ENCODE measurements at regions not wholly inside any gene's neighbourhood (a gene's known extent, or its start where the extent isn't known, plus 50 kb on each side); places are given as distances from the start of the nearest gene placed in this dataset.

GRCh38 chr9:129410226-129410625 lies 210.7 kb downstream of the C9orf50 start:
- TF ChIP-seq POLR2A (IDR thresholded peaks at IDR 0.05) (no peak), POLR2AphosphoS5 (IDR thresholded peaks at IDR 0.05) (no peak), EP300 (IDR thresholded peaks at IDR 0.05) (no peak), CTCF (IDR thresholded peaks at IDR 0.05) (no peak)
- no peak overlapping the region for H3K27ac ChIP-seq
- H3K27me3 ChIP-seq: no peaks in the 10 kb centered on the region
- no peak for DNase-seq
- H3K36me3 ChIP-seq: no peaks in the 10 kb centered on the region
- WGBS, 2 donors: 80 to 86% methylated on average over 4 of the region's 4 CpGs
- peaks cover 0 to 43% (median 40%) of the 10 kb centered on the region in 4 donors for H3K4me1 ChIP-seq
- no peaks in the 10 kb centered on the region for H3K9me3 ChIP-seq
- no peak overlapping the region for H3K4me3 ChIP-seq
- intact Hi-C loops (cut with DNase I): loop anchor here (5.0 kb wide), 3 partner anchors 78 to 202 kb away; no protein-coding TSS in a partner anchor

GRCh38 chr9:129408535-129409215 lies 212.2 kb downstream of the C9orf50 start:
- Histone ChIP-seq H3K36me3 (no peaks in the 10 kb centered on the region), H3K9me3 (no peaks in the 10 kb centered on the region), H3K4me1 (peaks cover 0 to 45% (median 33%) of the 10 kb centered on the region in 4 donors), H3K27ac (peak overlapping the region in 3 of 4 donors; percentile 28 to 54 (median 28)), H3K27me3 (no peaks in the 10 kb centered on the region), H3K4me3 (no peak overlapping the region)
- intact Hi-C loops (cut with DNase I): no loop called here
- 46 to 67% methylated on average over 17 of the region's 17 CpGs for WGBS, 2 donors
- DNase-seq: no peak
- TF ChIP-seq CTCF (IDR thresholded peaks at IDR 0.05) (no peak), POLR2A (IDR thresholded peaks at IDR 0.05) (no peak), POLR2AphosphoS5 (IDR thresholded peaks at IDR 0.05) (no peak), EP300 (IDR thresholded peaks at IDR 0.05) (no peak)

- TF ChIP-seq POLR2A (IDR thresholded peaks at IDR 0.05) (no peak), POLR2AphosphoS5 (IDR thresholded peaks at IDR 0.05) (no peak), EP300 (IDR thresholded peaks at IDR 0.05) (no peak), CTCF (IDR thresholded peaks at IDR 0.05) (no peak)
- 65 to 79% methylated on average over 5 of the region's 5 CpGs for WGBS, 2 donors
- no peak for DNase-seq
- H3K4me1 ChIP-seq: peaks cover 2 to 52% (median 34%) of the 10 kb centered on the region in 4 donors
- H3K27ac ChIP-seq: no peak overlapping the region
- no peaks in the 10 kb centered on the region for H3K27me3 ChIP-seq
- intact Hi-C loops (cut with DNase I): no loop called here
- no peaks in the 10 kb centered on the region for H3K9me3 ChIP-seq
- no peak overlapping the region for H3K4me3 ChIP-seq
- no peaks in the 10 kb centered on the region for H3K36me3 ChIP-seq
Observed at GRCh38 chr9:129407905-129408452, 212.9 kb downstream of the C9orf50 start.

GRCh38 chr9:129406278-129407225 lies 214.3 kb downstream of the C9orf50 start:
- H3K27me3 ChIP-seq: no peaks in the 10 kb centered on the region
- no peak overlapping the region for H3K27ac ChIP-seq
- H3K9me3 ChIP-seq: no peaks in the 10 kb centered on the region
- WGBS, 2 donors: 42 to 77% methylated on average over 25 of the region's 25 CpGs
- no peak for DNase-seq
- TF ChIP-seq CTCF (IDR thresholded peaks at IDR 0.05): no peak
- TF ChIP-seq EP300 (IDR thresholded peaks at IDR 0.05): no peak
- TF ChIP-seq POLR2AphosphoS5 (IDR thresholded peaks at IDR 0.05): no peak
- no peak for TF ChIP-seq POLR2A (IDR thresholded peaks at IDR 0.05)
- no peaks in the 10 kb centered on the region for H3K36me3 ChIP-seq
- no peak overlapping the region for H3K4me3 ChIP-seq
- H3K4me1 ChIP-seq: peaks cover 2 to 57% (median 37%) of the 10 kb centered on the region in 4 donors
- intact Hi-C loops (cut with DNase I): no loop called here
